ENCODE measurements at regions not wholly inside any gene's neighbourhood (a gene's known extent, or its start where the extent isn't known, plus 50 kb on each side); places are given as distances from the start of the nearest gene placed in this dataset.

GRCh38 chrY:21254476-21254875, 256.7 kb upstream of the RBMY1B start:
- Histone ChIP-seq H3K4me2 (ENCODE audit: low read length) (no peak overlapping the region), H3K4me1 (ENCODE audit: insufficient read depth, low read length, poor library complexity, severe bottlenecking) (no peaks in the 10 kb centered on the region), H3K36me3 (ENCODE audit: insufficient read depth, low read length) (no peaks in the 10 kb centered on the region), H3K9me2 (ENCODE audit: insufficient read depth, low read length) (no peaks in the 10 kb centered on the region), H3K79me2 (ENCODE audit: insufficient read depth, low read depth, low read length) (no peaks in the 10 kb centered on the region), H2AFZ (ENCODE audit: low read length) (no peak overlapping the region), H4K20me1 (ENCODE audit: insufficient read depth, low read length) (no peaks in the 10 kb centered on the region), H3K9me3 (ENCODE audit: low read length) (no peaks in the 10 kb centered on the region), H3K27ac (ENCODE audit: low read depth, low read length, poor library complexity, severe bottlenecking) (no peak overlapping the region), H3K4me3 (ENCODE audit: low read depth, low read length, poor library complexity, severe bottlenecking) (no peak overlapping the region)
- ChIA-PET CTCF (ENCODE audit: unreplicated experiment) (no interaction called here), POLR2A (no interaction called here)
- TF ChIP-seq EZH2phosphoT487 (IDR thresholded peaks at IDR 0.05; ENCODE audit: borderline replicate concordance, low read depth, low read length) (no peak), CTCF (conservative IDR thresholded peaks at IDR 0.05; ENCODE audit: low read length) (no peak)
- DNase-seq (ENCODE audit: low spot score): no peak
- no TSS peak for BruUV-seq (replicated peaks)
- intact Hi-C loops (cut with micrococcal nuclease; ENCODE audit: unreplicated experiment): no loop called here

- Histone ChIP-seq H3K4me2 (ENCODE audit: low read length) (no peak overlapping the region), H3K79me2 (ENCODE audit: insufficient read depth, low read depth, low read length) (no peaks in the 10 kb centered on the region), H3K4me3 (ENCODE audit: low read depth, low read length, poor library complexity, severe bottlenecking) (no peak overlapping the region), H4K20me1 (ENCODE audit: insufficient read depth, low read length) (no peaks in the 10 kb centered on the region), H3K9me3 (ENCODE audit: low read length) (no peaks in the 10 kb centered on the region), H3K9me2 (ENCODE audit: insufficient read depth, low read length) (no peaks in the 10 kb centered on the region), H3K4me1 (ENCODE audit: insufficient read depth, low read length, poor library complexity, severe bottlenecking) (no peaks in the 10 kb centered on the region), H2AFZ (ENCODE audit: low read length) (no peak overlapping the region), H3K36me3 (ENCODE audit: insufficient read depth, low read length) (no peaks in the 10 kb centered on the region), H3K27ac (ENCODE audit: low read depth, low read length, poor library complexity, severe bottlenecking) (no peak overlapping the region)
- intact Hi-C loops (cut with micrococcal nuclease; ENCODE audit: unreplicated experiment): no loop called here
- ChIA-PET CTCF (ENCODE audit: unreplicated experiment) (no interaction called here), POLR2A (no interaction called here)
- BruUV-seq (replicated peaks): no TSS peak
- no peak for DNase-seq (ENCODE audit: low spot score)
- TF ChIP-seq CTCF (conservative IDR thresholded peaks at IDR 0.05; ENCODE audit: low read length) (no peak), EZH2phosphoT487 (IDR thresholded peaks at IDR 0.05; ENCODE audit: borderline replicate concordance, low read depth, low read length) (no peak)
Measured at GRCh38 chrY:21256820-21257219, 254.3 kb upstream of the RBMY1B start.

- ChIA-PET POLR2A (no interaction called here), CTCF (ENCODE audit: unreplicated experiment) (no interaction called here)
- H3K4me1 ChIP-seq (ENCODE audit: insufficient read depth, low read length, poor library complexity, severe bottlenecking): no peaks in the 10 kb centered on the region
- intact Hi-C loops (cut with micrococcal nuclease; ENCODE audit: unreplicated experiment): no loop called here
- no peaks in the 10 kb centered on the region for H4K20me1 ChIP-seq (ENCODE audit: insufficient read depth, low read length)
- H3K9me3 ChIP-seq (ENCODE audit: low read length): no peaks in the 10 kb centered on the region
- H3K36me3 ChIP-seq (ENCODE audit: insufficient read depth, low read length): no peaks in the 10 kb centered on the region
- no peaks in the 10 kb centered on the region for H3K9me2 ChIP-seq (ENCODE audit: insufficient read depth, low read length)
- H2AFZ ChIP-seq (ENCODE audit: low read length): no peak overlapping the region
- H3K27ac ChIP-seq (ENCODE audit: low read depth, low read length, poor library complexity, severe bottlenecking): no peak overlapping the region
- BruUV-seq (replicated peaks): no TSS peak
- H3K4me3 ChIP-seq (ENCODE audit: low read depth, low read length, poor library complexity, severe bottlenecking): no peak overlapping the region
- TF ChIP-seq EZH2phosphoT487 (IDR thresholded peaks at IDR 0.05; ENCODE audit: borderline replicate concordance, low read depth, low read length) (no peak), CTCF (conservative IDR thresholded peaks at IDR 0.05; ENCODE audit: low read length) (no peak)
- DNase-seq (ENCODE audit: low spot score): no peak
- no peaks in the 10 kb centered on the region for H3K79me2 ChIP-seq (ENCODE audit: insufficient read depth, low read depth, low read length)
- H3K4me2 ChIP-seq (ENCODE audit: low read length): no peak overlapping the region
Measured at GRCh38 chrY:21259707-21260106, 251.4 kb upstream of the RBMY1B start.
